Natural killer cell (primary cell): ENCODE measurements at regions not wholly inside any gene's neighbourhood (a gene's known extent, or its start where the extent isn't known, plus 50 kb on each side); places are given as distances from the start of the nearest gene placed in this dataset.
"Not testable (repeated sequence)": the region's sequence is repeated elsewhere in the genome, so short reads cannot be mapped to it uniquely, and the experiment has no call there.

Source experiments
- ATAC-seq, 3 donors: fragments of 150-1000 bp in 2 of 3; fragments of 200-7000 bp in 1 of 3; cut with Tn5 transposase; 1 replicate in 1 of 3; 2 replicates in 2 of 3; pipeline ENCODE4 v1.10.0; 2021; ENCODE audit warnings: mild to moderate bottlenecking in 2 of 3, moderate library complexity in 2 of 3
- DNase-seq, 2 donors: peaks; one replicate each; pipeline versions ENCODE4 v3.0.0 to v3.0.0-alpha.2; 2013 to 2021; ENCODE audit warnings: mixed read lengths in 1 of 2
- H3K27ac ChIP-seq: one replicate; pipeline ENCODE4 v1.5.1; 2013; ENCODE audit warnings: mild to moderate bottlenecking, low read length
- H3K27me3 ChIP-seq: one replicate; pipeline ENCODE4 v1.6.1; 2013; ENCODE audit warnings: low read length; ENCODE audit not compliant: control insufficient read depth, insufficient read depth
- H3K36me3 ChIP-seq: one replicate; pipeline ENCODE4 v1.6.1; 2013; ENCODE audit warnings: low read length; ENCODE audit not compliant: control insufficient read depth, insufficient read depth
- H3K4me1 ChIP-seq: one replicate; pipeline ENCODE4 v1.6.1; 2013; ENCODE audit warnings: low read length; ENCODE audit not compliant: control insufficient read depth, insufficient read depth
- H3K4me3 ChIP-seq: one replicate; pipeline ENCODE4 v1.5.1; 2013; ENCODE audit warnings: low read length
- H3K9me3 ChIP-seq: one replicate; pipeline ENCODE4 v1.6.1; 2013; ENCODE audit warnings: low read length; ENCODE audit not compliant: control insufficient read depth, insufficient read depth
- H3K27ac Mint-ChIP-seq, 2 donors: one replicate each; pipeline ENCODE4 v1.8.0; 2022; ENCODE audit warnings: mild to moderate bottlenecking in 2 of 2, mixed read lengths in 2 of 2, moderate library complexity in 1 of 2
- H3K27me3 Mint-ChIP-seq, 2 donors: one replicate each; pipeline ENCODE4 v1.8.0; 2022; ENCODE audit warnings: low read depth in 2 of 2, mixed read lengths in 2 of 2
- H3K36me3 Mint-ChIP-seq: one replicate; pipeline ENCODE4 v1.8.0; 2022; ENCODE audit warnings: mixed read lengths
- H3K4me1 Mint-ChIP-seq, 2 donors: one replicate each; pipeline ENCODE4 v1.8.0; 2022; ENCODE audit warnings: mixed read lengths in 2 of 2
- H3K4me3 Mint-ChIP-seq: one replicate; pipeline ENCODE4 v1.8.0; 2022; ENCODE audit warnings: mild to moderate bottlenecking, moderate library complexity, mixed read lengths
- H3K9me3 Mint-ChIP-seq, 2 donors: one replicate each; pipeline ENCODE4 v1.8.0; 2022; ENCODE audit warnings: mixed read lengths in 2 of 2
- CTCF ChIP-seq: fragments of 200-600 bp; IDR thresholded peaks from one replicate; pipeline ENCODE4 v1.8.0; 2022; ENCODE audit warnings: antibody characterized with exemption
- WGBS: methylation state at CpG from one replicate; pipeline ENCODE4 v1.1.7; 2013; ENCODE audit warnings: missing lambda C conversion rate; ENCODE audit not compliant: insufficient coverage; 5-methylcytosine and 5-hydroxymethylcytosine counted together
- intact Hi-C: fragments of 100-400 bp; cut with micrococcal nuclease; formaldehyde crosslinking; loops from one replicate; pipeline ENCODE4 v1.14.2; 2022

GRCh38 chr6:150494241-150494640 lies 105.4 kb upstream of the PLEKHG1 start:
- Histone ChIP-seq H3K4me1 (peaks cover 7% of the 10 kb centered on the region), H3K4me3 (no peak overlapping the region), H3K27ac (no peak overlapping the region), H3K27me3 (no peaks in the 10 kb centered on the region), H3K36me3 (no peaks in the 10 kb centered on the region), H3K9me3 (no peaks in the 10 kb centered on the region)
- Mint-ChIP-seq H3K4me3 (no peak overlapping the region), H3K27ac (no peak overlapping the region), H3K4me1 (peaks cover 0 to 5% of the 10 kb centered on the region in 2 donors), H3K9me3 (peaks cover 0 to 2% of the 10 kb centered on the region in 2 donors), H3K36me3 (no peaks in the 10 kb centered on the region), H3K27me3 (peaks cover 2 to 7% of the 10 kb centered on the region in 2 donors)
- no peak for ATAC-seq
- no peak for DNase-seq
- 100% methylated on average over 5 of the region's 5 CpGs for WGBS
- no peak for TF ChIP-seq CTCF
- intact Hi-C loops: no loop called here

GRCh38 chr6:150495126-150495525 lies 104.6 kb upstream of the PLEKHG1 start:
- H3K4me1 ChIP-seq: peaks cover 7% of the 10 kb centered on the region
- no peak for TF ChIP-seq CTCF
- H3K27me3 ChIP-seq: no peaks in the 10 kb centered on the region
- Mint-ChIP-seq H3K9me3 (peaks cover 0 to 2% of the 10 kb centered on the region in 2 donors), H3K4me3 (no peak overlapping the region), H3K36me3 (no peaks in the 10 kb centered on the region), H3K4me1 (peaks cover 0 to 5% of the 10 kb centered on the region in 2 donors), H3K27ac (no peak overlapping the region), H3K27me3 (peaks cover 2 to 7% of the 10 kb centered on the region in 2 donors)
- ATAC-seq: no peak
- H3K36me3 ChIP-seq: no peaks in the 10 kb centered on the region
- no peaks in the 10 kb centered on the region for H3K9me3 ChIP-seq
- no peak overlapping the region for H3K27ac ChIP-seq
- 100% methylated on average over 1 of the region's 1 CpG for WGBS
- DNase-seq: no peak
- no peak overlapping the region for H3K4me3 ChIP-seq
- intact Hi-C loops: no loop called here

- Mint-ChIP-seq H3K4me1 (peaks cover 0 to 5% of the 10 kb centered on the region in 2 donors), H3K27ac (no peak overlapping the region), H3K4me3 (no peak overlapping the region), H3K9me3 (peaks cover 0 to 2% of the 10 kb centered on the region in 2 donors), H3K36me3 (no peaks in the 10 kb centered on the region), H3K27me3 (peaks cover 2 to 7% of the 10 kb centered on the region in 2 donors)
- intact Hi-C loops: no loop called here
- no CpG with 5 or more reads among the region's 2 CpGs for WGBS
- no peaks in the 10 kb centered on the region for H3K36me3 ChIP-seq
- DNase-seq (no peak), ATAC-seq (no peak)
- no peak for TF ChIP-seq CTCF
- no peaks in the 10 kb centered on the region for H3K4me1 ChIP-seq
- H3K27ac ChIP-seq: no peak overlapping the region
- no peaks in the 10 kb centered on the region for H3K27me3 ChIP-seq
- H3K4me3 ChIP-seq: no peak overlapping the region
- H3K9me3 ChIP-seq: no peaks in the 10 kb centered on the region
Observed at GRCh38 chr6:150496629-150497028, 103.1 kb upstream of the PLEKHG1 start.

- Histone ChIP-seq H3K27ac (no peak overlapping the region), H3K36me3 (no peaks in the 10 kb centered on the region), H3K27me3 (no peaks in the 10 kb centered on the region), H3K4me3 (no peak overlapping the region), H3K4me1 (no peaks in the 10 kb centered on the region), H3K9me3 (no peaks in the 10 kb centered on the region)
- TF ChIP-seq CTCF: no peak
- H3K4me3 Mint-ChIP-seq: no peak overlapping the region
- intact Hi-C loops: no loop called here
- H3K36me3 Mint-ChIP-seq: no peaks in the 10 kb centered on the region
- peaks cover 2 to 7% of the 10 kb centered on the region in 2 donors for H3K27me3 Mint-ChIP-seq
- H3K9me3 Mint-ChIP-seq: no peaks in the 10 kb centered on the region
- no peaks in the 10 kb centered on the region for H3K4me1 Mint-ChIP-seq
- ATAC-seq: no peak
- DNase-seq: no peak
- no peak overlapping the region for H3K27ac Mint-ChIP-seq
- WGBS: 67% methylated on average over 1 of the region's 3 CpGs
Observed at GRCh38 chr6:150499882-150500312, 99.8 kb upstream of the PLEKHG1 start.

- H3K4me3 ChIP-seq, H3K9me3 ChIP-seq, H3K4me1 ChIP-seq, H3K27ac ChIP-seq, DNase-seq, H3K4me3 Mint-ChIP-seq, H3K27me3 ChIP-seq, H3K36me3 ChIP-seq, intact Hi-C loops, H3K4me1 Mint-ChIP-seq, ATAC-seq, H3K9me3 Mint-ChIP-seq, H3K27me3 Mint-ChIP-seq, H3K27ac Mint-ChIP-seq, H3K36me3 Mint-ChIP-seq: not testable (repeated sequence)
- WGBS: 77% methylated on average over 1 of the region's 2 CpGs
Observed at GRCh38 chr6:150500568-150500967, 99.1 kb upstream of the PLEKHG1 start.
